Activated CD4-positive, alpha-beta T cell treated with anti-CD3 and anti-CD28 coated beads for 48 hours (primary cell): ENCODE measurements at regions not wholly inside any gene's neighbourhood (a gene's known extent, or its start where the extent isn't known, plus 50 kb on each side); places are given as distances from the start of the nearest gene placed in this dataset.

Experiments used
- DNase-seq: peaks from one replicate; pipeline ENCODE4 v3.0.0-alpha.2; 2020

GRCh38 chr2:56714400-56714799, 530.6 kb downstream of the CCDC85A start:
- no peak for DNase-seq

GRCh38 chr2:56715683-56716082, 531.9 kb downstream of the CCDC85A start:
- DNase-seq: no peak

GRCh38 chr2:56718413-56718812, 534.6 kb downstream of the CCDC85A start:
- DNase-seq: no peak

GRCh38 chr2:56729212-56729611, 545.4 kb downstream of the CCDC85A start:
- no peak for DNase-seq

GRCh38 chr2:56732946-56733345, 549.2 kb downstream of the CCDC85A start:
- no peak for DNase-seq

- no peak for DNase-seq
Measured at GRCh38 chr2:56739413-56739812, 555.6 kb downstream of the CCDC85A start.

- no peak for DNase-seq
Measured at GRCh38 chr2:56741601-56742102, 557.9 kb downstream of the CCDC85A start.

GRCh38 chr2:56743807-56744206, 560.0 kb downstream of the CCDC85A start:
- DNase-seq: no peak

- no peak for DNase-seq
Measured at GRCh38 chr2:56749152-56749752, 565.5 kb downstream of the CCDC85A start.

GRCh38 chr2:56753182-56753581, 569.4 kb downstream of the CCDC85A start:
- DNase-seq: no peak

GRCh38 chr2:56754066-56754615, 570.4 kb downstream of the CCDC85A start:
- no peak for DNase-seq

- DNase-seq: no peak
Measured at GRCh38 chr2:56754627-56755026, 570.8 kb downstream of the CCDC85A start.

GRCh38 chr2:56757884-56758545, 574.2 kb downstream of the CCDC85A start:
- no peak for DNase-seq

- DNase-seq: no peak
Measured at GRCh38 chr2:56763683-56764082, 579.9 kb downstream of the CCDC85A start.

- DNase-seq: no peak
Measured at GRCh38 chr2:56768973-56769372, 585.2 kb downstream of the CCDC85A start.

- DNase-seq: no peak
Measured at GRCh38 chr2:56770490-56770889, 586.7 kb downstream of the CCDC85A start.

- no peak for DNase-seq
Measured at GRCh38 chr2:56784046-56784445, 600.3 kb downstream of the CCDC85A start.

GRCh38 chr2:56801214-56801613, 617.4 kb downstream of the CCDC85A start:
- DNase-seq: no peak

- no peak for DNase-seq
Measured at GRCh38 chr2:56801770-56802169, 618.0 kb downstream of the CCDC85A start.

- no peak for DNase-seq
Measured at GRCh38 chr2:56803596-56803995, 619.8 kb downstream of the CCDC85A start.

GRCh38 chr2:56806924-56807323, 623.1 kb downstream of the CCDC85A start:
- no peak for DNase-seq

- DNase-seq: no peak
Measured at GRCh38 chr2:56807861-56808260, 624.1 kb downstream of the CCDC85A start.

- DNase-seq: no peak
Measured at GRCh38 chr2:56811401-56811800, 627.6 kb downstream of the CCDC85A start.

- no peak for DNase-seq
Measured at GRCh38 chr2:56812432-56812831, 628.6 kb downstream of the CCDC85A start.
